DND-41 (cell line): ENCODE measurements at regions not wholly inside any gene's neighbourhood (a gene's known extent, or its start where the extent isn't known, plus 50 kb on each side); places are given as distances from the start of the nearest gene placed in this dataset.

ENCODE experiments used
- CTCF ChIP-seq: IDR thresholded peaks from 2 replicates; pipeline ENCODE4 v1.5.1; 2012; ENCODE audit warnings: borderline replicate concordance, low read length, moderate library complexity, mild to moderate bottlenecking; ENCODE audit not compliant: poor library complexity, severe bottlenecking; ENCODE audit errors: extremely low read depth
- EZH2 ChIP-seq: IDR thresholded peaks from 3 replicates; pipeline ENCODE4 v1.6.1; 2012; ENCODE audit warnings: borderline replicate concordance, low read depth, mild to moderate bottlenecking, moderate library complexity, low read length, inconsistent platforms; ENCODE audit not compliant: severe bottlenecking

- TF ChIP-seq CTCF: no peak
- TF ChIP-seq EZH2: no peak
Observed at GRCh38 chr13:31588316-31588715, 151.0 kb upstream of the RXFP2 start.
